ENCODE measurements at regions not wholly inside any gene's neighbourhood (a gene's known extent, or its start where the extent isn't known, plus 50 kb on each side); places are given as distances from the start of the nearest gene placed in this dataset.

- no peak for DNase-seq (ENCODE audit: low read depth, low spot score)
- POLR2A ChIA-PET: no interaction called here
- Histone ChIP-seq H2AFZ (ENCODE audit: low read depth, low read length, poor library complexity, severe bottlenecking) (no peak overlapping the region), H3K27ac (ENCODE audit: low read depth, low read length) (no peak overlapping the region), H3K4me1 (ENCODE audit: control insufficient read depth in 1 of 2, insufficient read depth in 2 of 2, low read length in 2 of 2) (no peaks in the 10 kb centered on the region), H3K9me3 (ENCODE audit: control insufficient read depth in 1 of 2, insufficient read depth in 1 of 2, low read depth in 1 of 2, low read length in 2 of 2) (peaks cover 0 to 3% of the 10 kb centered on the region in 2 experiments; a peak in 1 of 4 replicates), H3K9me2 (ENCODE audit: insufficient read depth) (no peaks in the 10 kb centered on the region), H3K27me3 (ENCODE audit: insufficient read depth, low read length) (no peaks in the 10 kb centered on the region), H3K79me2 (ENCODE audit: insufficient read depth, low read length) (no peaks in the 10 kb centered on the region), H3K4me3 (replicated peaks in 1 of 2; ENCODE audit: low read depth in 1 of 2, low read length in 2 of 2) (no peak overlapping the region), H3K4me2 (ENCODE audit: low read length) (no peak overlapping the region), H4K20me1 (ENCODE audit: insufficient read depth) (no peaks in the 10 kb centered on the region), H3K9ac (ENCODE audit: low read length) (no peak overlapping the region), H3K36me3 (ENCODE audit: control insufficient read depth in 1 of 2, insufficient read depth in 2 of 2, low read length in 2 of 2) (no peaks in the 10 kb centered on the region)
- intact Hi-C loops (cut with micrococcal nuclease): no loop called here
- no peak for ATAC-seq
- RAD21 ChIA-PET (ENCODE audit: low non-redundant PET in 1 of 2, low total read pairs in 2 of 2, uncharacterized antibody in 2 of 2, unreplicated experiment in 2 of 2): no interaction called here
- no peak for TF ChIP-seq RAD21 (IDR thresholded peaks at IDR 0.05; ENCODE audit: low read depth)
- CTCF ChIA-PET: no interaction called here
- BruUV-seq (replicated peaks): no TSS peak
Measured at GRCh38 chr13:86109107-86109506, 309.9 kb upstream of the SLITRK6 start.

- RAD21 ChIA-PET (ENCODE audit: low non-redundant PET in 1 of 2, low total read pairs in 2 of 2, uncharacterized antibody in 2 of 2, unreplicated experiment in 2 of 2): no interaction called here
- H3K36me3 ChIP-seq (ENCODE audit: control insufficient read depth in 1 of 2, insufficient read depth in 2 of 2, low read length in 2 of 2): no peaks in the 10 kb centered on the region
- no peak overlapping the region for H3K4me3 ChIP-seq (replicated peaks in 1 of 2; ENCODE audit: low read depth in 1 of 2, low read length in 2 of 2)
- no peak overlapping the region for H2AFZ ChIP-seq (ENCODE audit: low read depth, low read length, poor library complexity, severe bottlenecking)
- no peak for DNase-seq (ENCODE audit: low read depth, low spot score)
- BruUV-seq (replicated peaks): no TSS peak
- H3K9ac ChIP-seq (ENCODE audit: low read length): no peak overlapping the region
- CTCF ChIA-PET: no interaction called here
- no peak for ATAC-seq
- H3K9me2 ChIP-seq (ENCODE audit: insufficient read depth): no peaks in the 10 kb centered on the region
- no peaks in the 10 kb centered on the region for H3K27me3 ChIP-seq (ENCODE audit: insufficient read depth, low read length)
- H3K27ac ChIP-seq (ENCODE audit: low read depth, low read length): no peak overlapping the region
- no peaks in the 10 kb centered on the region for H3K79me2 ChIP-seq (ENCODE audit: insufficient read depth, low read length)
- H3K9me3 ChIP-seq (ENCODE audit: control insufficient read depth in 1 of 2, insufficient read depth in 1 of 2, low read depth in 1 of 2, low read length in 2 of 2): peaks cover 0 to 3% of the 10 kb centered on the region in 2 experiments; a peak in 1 of 4 replicates
- no peaks in the 10 kb centered on the region for H4K20me1 ChIP-seq (ENCODE audit: insufficient read depth)
- no peaks in the 10 kb centered on the region for H3K4me1 ChIP-seq (ENCODE audit: control insufficient read depth in 1 of 2, insufficient read depth in 2 of 2, low read length in 2 of 2)
- intact Hi-C loops (cut with micrococcal nuclease): no loop called here
- TF ChIP-seq YY1 (IDR thresholded peaks at IDR 0.05; ENCODE audit: extremely low read depth, insufficient replicate concordance, low read depth, low read length): no peak
- no peak for TF ChIP-seq ZNF274 (IDR thresholded peaks at IDR 0.05; ENCODE audit: low read depth, low read length)
- no peak for TF ChIP-seq CBX3 (IDR thresholded peaks at IDR 0.05; ENCODE audit: low read depth)
- POLR2A ChIA-PET: no interaction called here
- no peak overlapping the region for H3K4me2 ChIP-seq (ENCODE audit: low read length)
Measured at GRCh38 chr13:86108334-86108733, 309.1 kb upstream of the SLITRK6 start.

All from HCT116 (cell line).